PFSK-1 (cell line): ENCODE measurements at regions not wholly inside any gene's neighbourhood (a gene's known extent, or its start where the extent isn't known, plus 50 kb on each side); places are given as distances from the start of the nearest gene placed in this dataset.

ENCODE experiments used
- POLR2AphosphoS5 ChIP-seq: IDR thresholded peaks from 2 replicates; pipeline ENCODE4 v1.6.1; 2012; ENCODE audit warnings: low read depth, mild to moderate bottlenecking, control low read depth, low read length, moderate library complexity
- SIN3A ChIP-seq: IDR thresholded peaks from 2 replicates; pipeline ENCODE4 v1.6.1; 2012; ENCODE audit warnings: mild to moderate bottlenecking, low read length, moderate library complexity, borderline replicate concordance; ENCODE audit not compliant: insufficient read depth

DNA sequence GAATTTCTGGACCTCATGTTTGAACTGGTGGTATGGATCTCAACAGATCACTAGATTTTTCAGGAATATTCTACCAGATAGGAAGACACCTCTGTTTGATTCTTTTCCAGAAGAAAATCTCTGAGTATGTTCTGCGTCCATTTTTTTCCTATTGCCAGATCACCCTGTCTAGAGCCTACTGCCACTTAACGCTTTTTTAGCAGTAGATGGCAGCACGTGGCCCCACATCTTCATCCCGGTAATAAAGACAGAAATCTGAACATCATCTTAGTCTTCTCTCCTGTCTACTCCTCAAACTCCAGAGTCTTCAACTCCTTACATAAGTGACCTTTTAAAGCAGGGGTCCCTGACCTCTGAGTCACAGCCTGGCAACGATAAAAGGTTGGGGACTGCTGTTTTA, 184.7 kb downstream of the TMA16 start:
- TF ChIP-seq SIN3A (no peak), POLR2AphosphoS5 (no peak)
